OCI-M2 (cell line): ENCODE measurements at regions not wholly inside any gene's neighbourhood (a gene's known extent, or its start where the extent isn't known, plus 50 kb on each side); places are given as distances from the start of the nearest gene placed in this dataset.

ENCODE experiments used
- DNase-seq: peaks from one replicate; lab custom pipeline; 2025; ENCODE audit not compliant: unreplicated experiment; lab: John Stamatoyannopoulos, UW

DNA sequence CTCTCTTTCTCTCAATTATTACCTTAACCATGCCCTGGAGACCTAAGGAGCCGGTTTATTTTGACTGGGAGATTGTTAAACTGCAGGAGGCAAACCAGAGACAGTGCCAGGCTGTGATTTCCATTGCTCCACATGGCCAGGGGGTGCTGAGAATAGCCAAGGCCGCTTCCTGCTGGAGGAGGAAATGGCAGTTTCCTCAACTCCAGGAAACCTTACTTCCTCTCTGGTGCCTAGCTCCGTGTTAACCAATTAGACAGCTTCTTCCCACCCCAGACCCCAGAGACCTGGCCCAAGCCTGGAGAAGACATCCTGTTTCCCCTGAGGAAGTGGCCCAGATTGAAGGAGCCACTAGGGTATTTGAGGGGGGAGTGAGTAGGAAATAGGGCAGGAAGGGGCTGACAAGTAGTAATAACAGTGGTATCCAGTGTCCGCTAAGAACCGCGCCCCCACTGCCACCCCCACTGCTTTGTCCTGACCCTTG is 161.2 kb downstream of the PLPP3 start:
- no peak for DNase-seq

DNA sequence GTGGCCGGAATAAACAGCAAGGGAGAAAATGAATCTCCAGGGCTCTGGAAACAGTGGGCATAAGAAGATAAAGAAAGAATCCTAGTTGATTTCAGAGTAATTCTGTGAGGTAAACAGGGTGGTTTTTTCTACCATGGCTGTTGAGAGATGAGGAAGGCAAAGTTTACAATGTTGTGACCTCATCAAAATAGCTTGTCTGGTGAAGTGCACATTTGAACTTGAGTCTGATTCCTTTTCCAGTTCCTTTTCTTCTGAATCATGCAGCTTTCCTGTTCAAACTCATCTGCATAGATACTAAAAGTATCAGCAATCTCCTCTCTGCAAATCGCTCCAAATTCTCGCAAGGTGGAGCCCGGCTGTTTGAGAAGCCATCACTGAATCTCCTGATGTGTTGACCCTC is 161.7 kb downstream of the PLPP3 start:
- no peak for DNase-seq

DNA sequence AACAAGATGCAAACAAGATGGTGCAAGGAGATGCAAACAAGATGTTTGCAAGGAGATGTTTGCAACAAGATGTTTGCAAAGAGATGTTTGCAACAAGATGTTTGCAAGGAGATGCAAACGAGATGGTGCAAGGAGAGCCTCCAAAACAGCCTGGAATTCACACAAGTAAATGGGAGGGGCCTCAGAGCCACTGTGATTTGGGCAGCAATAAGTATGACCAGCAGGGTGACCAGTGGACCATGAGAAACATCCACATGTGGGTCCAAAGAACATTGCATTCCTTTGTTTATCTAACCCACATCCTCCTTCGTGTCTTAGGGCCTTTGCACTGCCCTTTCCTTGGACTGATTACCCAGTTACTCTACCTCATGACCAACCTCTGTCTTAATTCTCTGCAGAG is 162.9 kb downstream of the PLPP3 start:
- DNase-seq = no peak

DNA sequence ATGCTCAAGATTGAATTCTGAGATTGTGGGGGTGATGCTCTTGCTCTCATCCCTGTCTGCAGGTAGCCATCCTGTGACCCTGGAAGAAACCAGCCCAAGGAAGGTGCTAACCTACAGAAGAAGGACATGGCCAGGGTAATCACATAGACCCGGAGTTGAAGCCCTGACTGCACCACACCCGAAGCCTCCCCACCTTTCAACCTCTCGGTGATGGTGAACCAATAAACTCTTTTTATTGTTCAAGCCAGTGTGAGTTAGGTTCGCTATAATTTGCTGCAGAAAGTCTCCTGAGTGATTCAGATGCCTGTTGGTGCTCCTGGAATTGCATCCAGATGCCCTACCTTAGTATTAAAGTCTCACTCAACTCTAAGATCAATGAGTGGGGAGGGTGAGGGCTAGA is 163.6 kb downstream of the PLPP3 start:
- no peak for DNase-seq

DNA sequence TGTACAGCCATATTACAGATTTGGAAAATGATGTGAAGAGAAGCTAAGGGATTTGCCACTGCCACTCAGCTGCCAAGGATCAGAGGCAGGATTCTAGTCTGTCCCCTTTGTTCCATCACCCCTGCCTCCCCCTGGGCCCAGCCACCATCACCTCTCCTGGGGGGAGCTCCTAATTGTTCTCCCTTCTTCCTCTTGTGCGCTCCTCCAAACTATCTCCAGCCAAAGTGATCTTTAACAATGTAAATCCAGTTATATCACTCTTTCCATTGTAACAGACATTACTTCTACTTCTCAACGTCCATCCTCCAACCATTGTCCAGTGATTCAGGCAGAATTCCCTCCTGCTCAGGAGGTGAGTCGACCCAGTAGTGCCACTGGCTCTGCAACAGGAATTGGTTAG is 164.1 kb downstream of the PLPP3 start:
- DNase-seq = no peak

DNA sequence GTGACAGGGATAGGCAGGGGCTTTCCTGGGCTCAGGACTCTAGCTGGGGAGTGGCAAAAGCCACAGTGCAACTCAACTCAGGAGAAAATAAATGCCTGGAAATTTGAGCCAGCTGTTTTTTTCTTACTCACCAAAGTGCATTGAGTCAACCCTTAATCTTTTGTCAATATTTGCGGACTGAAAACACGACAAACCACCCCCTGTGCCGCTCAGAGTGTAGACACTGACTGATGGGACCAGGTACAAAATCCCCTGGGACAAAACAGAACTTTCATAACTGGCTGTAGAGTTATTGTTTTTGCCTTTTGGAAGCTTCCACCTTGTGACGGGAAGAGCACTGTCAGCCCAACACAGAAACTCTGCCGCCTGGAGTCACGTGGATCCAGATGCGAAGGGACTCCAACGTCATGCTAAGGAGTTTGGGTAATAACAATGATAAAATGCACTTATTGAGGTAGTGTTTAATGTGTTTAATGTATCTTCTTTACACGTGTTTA is 164.6 kb downstream of the PLPP3 start:
- no peak for DNase-seq

DNA sequence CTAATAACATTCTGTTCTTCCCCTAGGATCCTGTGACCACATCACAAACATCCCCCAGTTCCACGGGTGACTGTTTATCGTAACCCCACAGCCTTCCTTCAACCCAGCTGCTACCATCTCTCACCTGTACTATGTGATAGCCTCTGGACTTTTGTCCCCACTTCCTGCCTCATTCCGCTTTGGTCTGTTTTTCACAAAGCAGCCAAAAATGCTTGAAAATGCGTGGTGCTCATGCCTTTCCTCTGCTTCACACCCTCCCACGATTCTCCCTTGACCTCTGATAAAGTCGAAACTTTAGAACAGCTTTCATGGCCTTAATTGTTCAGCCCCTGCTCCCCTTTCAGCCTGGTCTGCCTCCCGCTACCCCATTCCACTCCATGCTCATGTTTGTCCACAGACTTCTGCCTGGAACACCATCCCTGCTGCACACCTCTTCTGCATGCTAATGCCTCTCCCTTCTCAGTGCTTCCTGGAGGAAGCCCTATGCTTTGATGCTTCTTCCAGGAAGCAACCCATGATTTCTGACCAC is 165.6 kb downstream of the PLPP3 start:
- no peak for DNase-seq

DNA sequence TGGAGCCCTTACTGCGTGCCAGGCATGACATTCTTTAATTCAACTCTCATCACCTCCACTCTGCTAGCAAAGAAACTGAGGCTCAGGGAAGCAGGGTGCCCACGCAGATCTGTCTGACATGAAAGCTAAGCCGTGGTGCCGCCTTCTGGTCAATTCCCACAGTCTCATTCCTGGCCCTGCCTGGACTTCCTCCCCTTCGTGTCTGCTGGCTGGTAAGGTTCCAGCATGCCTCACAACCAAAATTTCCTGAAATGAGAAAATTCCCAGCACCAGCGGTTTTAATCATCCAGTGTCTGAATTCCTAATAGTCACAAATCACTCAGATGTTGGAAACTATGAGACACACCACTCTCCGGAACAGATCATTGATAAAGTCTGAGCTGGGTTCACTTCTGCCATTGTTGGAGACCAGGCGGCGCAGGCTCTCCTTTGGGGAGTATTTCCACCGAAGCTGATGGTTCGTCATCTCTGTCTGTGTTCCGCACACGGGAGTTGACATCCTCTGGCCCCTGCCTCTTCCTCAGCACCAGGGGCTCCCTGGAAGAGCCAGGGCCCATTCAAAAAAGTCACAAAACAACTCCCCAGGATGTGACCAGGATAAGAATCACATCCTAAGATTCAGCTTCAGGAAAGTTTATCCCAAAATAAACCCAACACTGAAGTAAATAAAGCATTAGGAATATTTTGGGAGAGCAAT is 167.7 kb downstream of the PLPP3 start:
- no peak for DNase-seq

DNA sequence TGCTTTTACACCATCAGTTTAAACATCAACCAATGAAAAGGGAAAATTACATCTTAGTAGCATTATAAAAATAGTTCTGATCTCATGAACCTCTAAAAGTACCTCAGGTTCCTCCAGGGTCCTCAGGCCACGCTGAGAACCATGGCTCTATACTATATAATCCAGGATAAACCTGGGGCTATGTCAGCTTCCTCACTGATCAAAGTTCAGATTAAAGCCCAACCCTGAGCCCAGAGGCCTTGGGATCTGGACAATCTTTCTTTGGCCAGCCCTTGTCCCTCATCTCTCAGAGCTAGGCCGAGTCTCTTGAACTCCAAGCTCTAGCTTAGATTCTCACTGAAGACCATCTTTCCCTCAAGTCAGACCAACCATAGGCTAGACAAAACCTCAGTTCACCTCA is 168.3 kb downstream of the PLPP3 start:
- no peak for DNase-seq

DNA sequence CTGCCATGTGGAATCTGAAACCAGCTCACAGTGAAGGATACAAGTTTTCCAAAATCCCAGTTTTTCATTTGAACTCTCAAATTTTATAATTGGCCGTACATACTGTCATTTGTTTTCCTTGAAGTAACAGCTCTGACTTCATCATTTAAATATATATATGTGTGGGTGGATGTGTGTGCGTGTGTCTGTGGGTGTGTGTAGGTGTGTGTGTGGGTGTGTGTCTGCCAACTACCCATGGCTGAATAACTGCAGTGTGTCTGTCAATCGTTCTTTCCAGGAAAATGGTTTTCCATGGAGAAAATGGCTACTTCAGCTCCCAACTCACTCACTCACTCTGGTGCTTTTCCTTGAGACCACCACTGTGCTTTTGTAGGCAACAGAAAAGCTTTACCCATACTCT is 169.0 kb downstream of the PLPP3 start:
- DNase-seq = no peak

DNA sequence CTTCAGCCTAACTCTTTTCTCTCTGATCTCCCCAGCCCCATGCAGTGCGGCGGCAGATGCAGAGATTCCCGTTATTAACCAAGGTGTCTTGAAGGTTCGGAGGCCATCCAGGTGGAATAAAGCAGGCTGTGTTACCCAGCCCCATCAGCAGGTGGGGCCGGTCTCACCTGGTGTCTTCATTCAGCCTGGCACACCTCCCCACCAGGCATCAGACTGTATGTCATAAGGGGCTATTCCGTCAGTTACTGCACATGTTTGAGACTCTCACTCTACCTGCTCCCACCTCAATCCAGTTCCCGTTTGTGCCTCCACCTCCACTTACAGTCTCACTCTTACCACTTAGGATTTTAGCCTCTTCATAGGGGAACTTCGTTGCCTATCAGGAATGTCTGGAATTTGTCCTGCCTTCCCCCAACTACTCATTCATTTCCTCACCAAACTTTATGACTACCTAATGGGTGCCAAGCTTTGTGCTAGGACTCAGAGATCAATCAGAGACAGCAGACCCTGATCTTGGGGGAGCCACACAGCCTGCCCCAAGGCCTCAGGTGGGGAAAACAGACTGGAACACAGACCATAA is 170.2 kb downstream of the PLPP3 start:
- DNase-seq = no peak

DNA sequence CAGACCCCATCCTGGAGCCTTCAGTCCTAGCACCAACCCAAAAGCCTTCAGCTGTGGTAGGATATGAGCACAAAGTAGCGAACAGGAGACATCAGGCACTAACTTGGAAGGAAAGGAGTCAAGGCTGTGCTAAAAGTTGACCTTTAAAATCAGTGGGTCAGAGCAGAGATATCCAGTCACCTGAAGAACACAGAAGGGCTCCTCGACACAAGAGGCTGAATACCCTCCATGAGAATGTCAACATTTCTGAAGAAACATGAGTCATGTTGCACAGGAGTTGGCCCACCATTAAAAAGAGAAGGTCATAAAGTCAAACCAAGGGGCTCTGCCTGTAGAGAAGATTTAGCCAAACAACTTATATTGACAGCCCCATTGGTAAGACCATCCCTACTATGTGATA is 172.5 kb downstream of the PLPP3 start:
- no peak for DNase-seq

DNA sequence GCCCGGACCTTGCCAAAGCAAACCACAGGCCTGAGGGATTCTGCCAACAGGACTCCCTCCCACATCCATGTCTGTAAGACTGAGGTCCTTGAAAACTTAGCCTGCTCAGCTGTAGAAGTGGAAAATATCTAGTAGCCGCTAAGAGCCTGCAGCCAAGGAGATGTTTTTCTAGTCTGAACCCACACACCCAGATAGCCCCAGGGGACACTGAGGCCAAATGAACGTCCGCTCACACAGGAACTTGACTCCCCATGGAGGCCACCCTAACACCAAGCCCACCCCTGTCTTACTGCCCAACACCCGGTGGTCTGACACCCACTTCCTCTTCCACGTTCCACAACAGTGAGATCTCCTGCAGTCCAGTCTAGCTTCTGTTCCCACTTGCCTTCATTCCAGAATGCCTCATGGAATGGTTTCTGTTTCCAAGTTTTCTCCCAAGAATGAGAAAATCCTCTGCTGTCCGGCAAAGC is 174.8 kb downstream of the PLPP3 start:
- DNase-seq = no peak

DNA sequence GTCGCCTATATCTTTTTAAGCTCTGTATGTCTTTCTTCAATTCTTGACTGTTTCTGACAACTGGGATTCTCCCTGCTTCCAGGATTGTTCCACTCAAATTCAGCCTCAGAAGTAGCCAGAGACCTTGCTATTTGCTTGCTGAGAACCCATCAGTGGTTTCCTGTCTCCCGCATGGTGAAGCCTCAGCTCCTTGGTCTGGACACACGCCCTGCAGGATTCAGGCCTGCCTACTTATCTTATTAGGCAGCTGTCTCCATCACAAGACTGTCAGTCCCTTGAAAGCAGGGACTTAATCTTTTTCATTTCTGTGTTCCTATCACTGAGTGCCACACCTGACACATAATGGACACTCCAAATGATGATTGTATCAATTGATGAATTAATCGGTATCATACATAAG is 175.3 kb downstream of the PLPP3 start:
- DNase-seq = no peak

DNA sequence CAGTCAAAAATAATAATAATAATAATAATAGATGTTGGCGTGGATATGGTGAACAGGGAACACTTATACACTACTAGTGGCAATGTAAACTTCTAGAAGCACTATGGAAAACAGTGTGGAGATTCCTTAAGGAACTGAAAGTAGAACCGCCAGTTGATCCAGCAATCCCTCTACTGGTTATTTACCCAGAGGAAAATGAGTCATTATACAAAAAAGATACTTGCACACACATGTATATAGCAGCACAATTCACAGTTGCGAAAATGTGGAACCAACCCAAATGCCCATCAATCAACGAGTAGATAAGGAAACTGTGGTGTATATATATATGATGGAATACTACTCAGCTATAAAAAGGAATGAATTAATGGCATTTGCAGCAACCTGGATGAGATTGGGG is 176.0 kb downstream of the PLPP3 start:
- no peak for DNase-seq

DNA sequence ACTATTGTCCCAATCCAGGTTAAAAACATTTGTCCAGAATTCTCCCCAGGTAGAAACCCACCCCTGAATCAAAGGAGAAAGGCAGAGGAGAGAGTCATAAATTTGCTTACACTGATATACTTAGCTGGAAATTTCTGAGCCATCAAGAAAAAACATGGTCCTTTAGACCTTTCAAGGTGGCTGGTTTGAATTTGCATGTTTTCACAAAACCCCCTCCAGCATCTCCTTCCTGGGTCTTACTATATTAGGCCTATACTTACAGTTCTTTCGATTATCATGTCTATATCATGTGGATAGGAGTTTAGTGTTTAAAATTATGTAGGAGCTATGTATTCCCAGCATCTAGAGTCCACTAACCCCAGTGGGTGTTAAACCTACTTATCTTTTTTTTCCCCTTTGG is 178.2 kb downstream of the PLPP3 start:
- DNase-seq = no peak

DNA sequence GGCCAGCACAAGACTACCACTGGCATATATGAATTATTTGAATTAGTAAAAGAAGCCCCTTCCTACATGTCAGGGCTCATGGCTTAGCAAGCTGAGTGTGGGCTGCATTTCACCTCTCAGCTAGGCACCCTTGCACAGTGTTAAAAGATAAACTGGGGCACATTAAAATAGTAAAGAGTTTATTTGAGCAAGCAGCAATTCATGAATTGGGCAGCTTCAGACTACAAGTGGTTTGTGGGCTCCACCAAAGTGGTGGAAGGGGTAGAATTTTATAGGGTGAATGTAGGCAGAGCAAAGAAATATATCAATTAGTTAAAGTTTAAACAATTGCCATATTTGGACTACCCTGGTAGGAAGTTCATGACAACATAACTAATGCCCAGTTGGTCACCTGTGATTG is 178.8 kb downstream of the PLPP3 start:
- DNase-seq = no peak

DNA sequence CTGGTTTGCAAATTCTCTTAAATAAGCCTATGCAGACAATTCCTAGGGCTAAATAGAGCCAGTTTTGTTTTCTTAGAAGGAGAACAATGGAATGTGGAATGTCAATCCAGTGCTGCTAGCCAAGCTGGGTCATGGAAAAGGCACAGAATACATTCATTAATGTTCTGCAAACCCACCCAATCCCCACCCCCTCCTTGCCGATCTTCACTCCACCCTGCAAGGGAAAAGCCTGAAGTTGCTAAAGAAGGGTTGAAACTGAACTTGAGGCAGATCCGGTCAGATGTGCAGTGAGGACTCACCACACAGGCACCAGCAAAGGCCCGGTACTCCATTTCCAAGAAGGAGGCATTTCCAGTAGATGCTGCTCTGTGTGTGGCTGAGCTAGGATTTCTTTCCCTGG is 179.6 kb downstream of the PLPP3 start:
- no peak for DNase-seq

DNA sequence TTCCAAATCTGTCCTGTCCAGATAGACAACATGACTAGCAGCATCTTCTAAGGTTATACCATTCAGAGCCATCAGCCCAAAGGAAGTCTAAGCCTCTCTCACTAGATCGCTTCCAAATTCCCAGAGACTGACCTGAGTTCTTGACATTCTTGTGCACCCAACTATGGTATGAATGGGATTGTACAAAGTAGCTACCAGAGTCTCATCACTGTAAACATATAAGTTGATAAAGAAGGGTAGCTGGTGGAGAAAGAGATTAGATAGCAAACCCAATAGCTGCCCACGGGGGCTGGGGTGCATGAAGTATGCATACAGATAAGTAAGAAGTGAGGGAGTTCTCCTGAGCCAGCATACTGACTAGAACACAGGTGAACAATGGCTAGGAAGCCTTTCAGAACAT is 180.0 kb downstream of the PLPP3 start:
- no peak for DNase-seq

DNA sequence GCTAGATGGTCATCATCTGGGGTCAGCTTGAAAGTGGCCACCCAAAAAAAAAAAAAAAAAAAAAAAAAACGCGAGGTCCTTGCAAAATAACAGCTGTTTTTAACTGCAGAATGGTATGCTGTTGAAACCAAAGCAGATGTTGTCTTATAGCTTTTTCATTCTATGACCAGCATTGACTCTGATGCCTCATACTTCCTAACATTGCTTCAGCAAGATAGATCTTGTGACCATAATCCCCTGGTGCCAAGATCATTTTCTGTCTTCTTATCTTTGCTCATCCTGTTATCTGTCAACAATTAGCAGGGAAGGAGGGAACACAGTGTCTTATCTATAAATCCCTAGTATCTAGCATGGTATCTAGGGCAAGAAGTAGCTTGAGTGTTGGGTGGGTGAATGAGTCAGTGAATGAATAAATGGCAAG is 181.5 kb downstream of the PLPP3 start:
- no peak for DNase-seq

DNA sequence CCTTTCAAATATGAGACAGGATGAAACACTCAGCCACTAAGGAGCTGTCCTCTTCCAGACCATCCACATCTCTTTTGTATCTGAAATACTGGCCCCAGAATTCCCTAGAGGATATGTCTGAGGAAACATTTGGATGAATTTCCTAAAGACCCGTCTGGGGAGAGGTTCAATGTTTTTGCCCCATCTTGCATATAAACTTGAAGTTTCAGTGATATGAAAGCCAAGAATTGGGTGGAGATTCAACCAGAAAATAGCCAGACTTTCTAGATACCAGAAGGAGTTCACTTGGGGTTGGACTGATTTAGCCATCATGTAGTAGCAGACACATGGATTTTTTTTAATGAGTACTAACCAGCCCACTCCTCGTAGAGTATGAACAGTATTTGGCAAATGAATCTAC is 182.0 kb downstream of the PLPP3 start:
- DNase-seq = no peak

DNA sequence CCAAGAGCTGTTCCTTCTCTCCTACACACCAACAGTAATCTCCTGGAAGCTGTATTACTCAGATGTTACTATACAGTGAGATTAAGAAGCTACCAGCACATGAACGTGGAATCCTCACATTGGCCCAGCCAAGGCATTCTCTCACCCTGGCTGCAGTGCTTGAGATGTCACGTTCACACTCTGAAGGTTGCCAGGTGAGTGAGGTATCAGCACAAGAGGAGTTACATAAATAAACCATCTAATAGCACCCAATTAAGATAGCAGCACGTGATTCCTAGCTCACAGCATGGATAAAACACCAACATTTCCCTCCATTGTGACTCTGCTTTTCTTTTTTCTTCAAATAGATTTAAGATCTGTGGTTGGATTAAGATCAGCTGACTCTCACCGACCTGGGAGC is 182.8 kb downstream of the PLPP3 start:
- DNase-seq = no peak

DNA sequence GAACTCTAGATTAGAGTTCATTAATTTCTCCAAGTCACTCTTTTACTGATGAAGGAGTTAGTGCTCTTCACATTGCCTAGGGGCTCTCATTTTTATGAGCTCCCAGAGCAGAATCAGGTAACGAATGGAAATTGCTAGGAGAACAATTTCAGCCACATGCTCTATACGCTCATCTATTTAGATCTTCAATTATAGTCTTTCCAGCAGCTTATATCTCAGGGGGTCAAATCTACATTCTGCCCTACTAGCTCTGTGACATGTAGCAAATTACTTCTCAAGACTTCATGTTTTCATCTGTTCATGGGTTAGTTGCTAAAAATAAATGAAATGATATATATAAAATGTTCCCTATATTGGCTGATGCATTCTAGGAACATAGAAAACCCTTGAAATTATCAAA is 183.6 kb downstream of the PLPP3 start:
- DNase-seq = no peak
